ENCODE measurements at regions not wholly inside any gene's neighbourhood (a gene's known extent, or its start where the extent isn't known, plus 50 kb on each side); places are given as distances from the start of the nearest gene placed in this dataset.

DNA sequence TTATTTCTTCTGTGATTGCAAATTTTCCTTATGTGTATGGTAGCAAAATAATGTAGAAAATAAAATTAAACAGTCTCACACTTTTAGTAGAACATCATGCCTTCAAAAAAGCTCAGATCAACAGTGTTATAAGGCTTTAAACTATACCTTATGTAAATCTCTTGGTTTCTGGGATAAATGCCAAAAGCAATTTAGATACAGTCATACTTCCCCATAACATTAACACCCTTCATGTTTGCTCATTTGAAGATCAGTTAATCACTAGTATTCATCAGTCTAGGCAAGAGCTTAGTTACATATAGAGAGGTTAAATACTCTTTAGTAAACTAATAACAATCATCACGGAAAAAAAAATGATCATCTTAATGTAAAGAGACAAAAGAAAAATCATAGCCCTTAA is 421.8 kb upstream of the ANO3 start:
- TF ChIP-seq, protein P1, sequence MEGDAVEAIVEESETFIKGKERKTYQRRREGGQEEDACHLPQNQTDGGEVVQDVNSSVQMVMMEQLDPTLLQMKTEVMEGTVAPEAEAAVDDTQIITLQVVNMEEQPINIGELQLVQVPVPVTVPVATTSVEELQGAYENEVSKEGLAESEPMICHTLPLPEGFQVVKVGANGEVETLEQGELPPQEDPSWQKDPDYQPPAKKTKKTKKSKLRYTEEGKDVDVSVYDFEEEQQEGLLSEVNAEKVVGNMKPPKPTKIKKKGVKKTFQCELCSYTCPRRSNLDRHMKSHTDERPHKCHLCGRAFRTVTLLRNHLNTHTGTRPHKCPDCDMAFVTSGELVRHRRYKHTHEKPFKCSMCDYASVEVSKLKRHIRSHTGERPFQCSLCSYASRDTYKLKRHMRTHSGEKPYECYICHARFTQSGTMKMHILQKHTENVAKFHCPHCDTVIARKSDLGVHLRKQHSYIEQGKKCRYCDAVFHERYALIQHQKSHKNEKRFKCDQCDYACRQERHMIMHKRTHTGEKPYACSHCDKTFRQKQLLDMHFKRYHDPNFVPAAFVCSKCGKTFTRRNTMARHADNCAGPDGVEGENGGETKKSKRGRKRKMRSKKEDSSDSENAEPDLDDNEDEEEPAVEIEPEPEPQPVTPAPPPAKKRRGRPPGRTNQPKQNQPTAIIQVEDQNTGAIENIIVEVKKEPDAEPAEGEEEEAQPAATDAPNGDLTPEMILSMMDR (IDR thresholded peaks at IDR 0.05), result no peak
- H3K9me3 ChIP-seq, result no peaks in the 10 kb centered on the region
- no peaks in the 10 kb centered on the region for H3K36me3 ChIP-seq
- no peak overlapping the region for H3K27ac ChIP-seq
- no peaks in the 10 kb centered on the region for H3K27me3 ChIP-seq (replicated peaks; ENCODE audit: insufficient read depth)
- ATAC-seq (ENCODE audit: insufficient number of reproducible peaks, low FRiP score, low read depth), result no peak
- no peak overlapping the region for H3K4me3 ChIP-seq
- H3K4me1 ChIP-seq (ENCODE audit: control insufficient read depth in 1 of 2, low read depth in 2 of 2), result no peaks in the 10 kb centered on the region
- DNase-seq (ENCODE audit: low spot score), result no peak

DNA sequence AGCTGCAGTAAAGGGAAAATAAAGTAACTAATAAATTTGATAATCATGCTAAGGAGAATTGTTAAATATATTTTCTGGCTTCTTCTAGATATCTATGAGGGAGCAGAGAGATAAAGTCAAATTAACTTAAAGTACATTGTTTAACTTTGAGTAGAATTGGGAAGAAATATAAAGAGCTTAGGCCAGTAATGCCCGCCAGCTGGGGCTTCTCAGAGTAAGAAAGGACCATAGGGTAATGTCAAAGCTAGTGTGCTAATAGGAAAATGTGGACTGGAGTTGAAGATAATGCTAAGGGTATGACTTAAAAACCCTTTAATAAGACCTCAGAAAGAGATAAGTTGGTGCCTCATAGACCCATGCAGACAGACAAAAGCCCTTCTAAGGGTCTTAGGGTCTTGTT is 411.6 kb upstream of the ANO3 start:
- H3K9me3 ChIP-seq, result no peaks in the 10 kb centered on the region
- H3K4me1 ChIP-seq (ENCODE audit: control insufficient read depth in 1 of 2, low read depth in 2 of 2), result no peaks in the 10 kb centered on the region
- DNase-seq (ENCODE audit: low spot score) (no peak), ATAC-seq (ENCODE audit: insufficient number of reproducible peaks, low FRiP score, low read depth) (no peak)
- H3K4me3 ChIP-seq, result no peak overlapping the region
- no peaks in the 10 kb centered on the region for H3K36me3 ChIP-seq
- TF ChIP-seq, protein P1 (IDR thresholded peaks at IDR 0.05), result no peak
- no peak overlapping the region for H3K27ac ChIP-seq
- H3K27me3 ChIP-seq (replicated peaks; ENCODE audit: insufficient read depth), result no peaks in the 10 kb centered on the region

DNA sequence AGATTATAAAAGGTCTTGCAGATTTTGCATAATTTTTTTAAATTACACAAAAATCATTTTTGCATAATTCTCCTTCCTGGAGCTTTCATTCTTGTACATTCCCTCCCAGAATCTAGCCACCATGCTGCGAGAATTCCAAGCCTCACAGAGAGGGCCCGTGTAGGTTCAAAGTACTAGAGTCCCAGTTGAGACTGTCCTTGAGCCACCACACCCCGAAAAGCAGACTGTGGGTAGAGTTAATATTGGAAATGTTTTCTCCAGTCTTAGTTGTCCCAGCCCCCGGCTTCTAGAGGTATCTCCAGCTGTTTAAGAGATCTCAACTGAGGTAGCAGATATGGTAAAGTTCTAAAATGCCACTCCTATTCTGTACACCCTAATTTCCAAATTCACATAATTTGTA is 407.3 kb upstream of the ANO3 start:
- Histone ChIP-seq H3K4me1 (ENCODE audit: control insufficient read depth in 1 of 2, low read depth in 2 of 2) (no peaks in the 10 kb centered on the region), H3K9me3 (no peaks in the 10 kb centered on the region), H3K27ac (no peak overlapping the region), H3K36me3 (no peaks in the 10 kb centered on the region), H3K4me3 (no peak overlapping the region), H3K27me3 (replicated peaks; ENCODE audit: insufficient read depth) (no peaks in the 10 kb centered on the region)
- TF ChIP-seq, protein P1 (IDR thresholded peaks at IDR 0.05), result no peak
- no peak for DNase-seq (ENCODE audit: low spot score)
- ATAC-seq (ENCODE audit: insufficient number of reproducible peaks, low FRiP score, low read depth), result no peak

DNA sequence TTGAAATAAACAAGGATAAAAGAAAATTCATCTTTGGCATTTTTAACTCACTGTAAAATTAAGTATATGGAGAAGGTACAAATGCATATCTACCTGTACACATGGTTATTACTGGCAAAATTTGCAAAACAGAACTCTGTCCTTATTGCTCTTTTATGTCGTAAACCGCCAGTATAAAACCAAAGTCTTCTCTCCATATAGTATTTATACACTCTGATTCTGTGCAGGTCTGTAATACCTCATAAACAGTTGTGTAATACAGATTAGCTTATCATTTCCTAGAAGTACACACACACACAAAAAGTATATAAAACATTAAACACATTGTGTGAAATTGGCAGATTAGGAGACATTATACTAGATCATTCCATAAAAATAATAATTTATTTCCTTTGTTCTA is 406.6 kb upstream of the ANO3 start:
- no peak for DNase-seq (ENCODE audit: low spot score)
- TF ChIP-seq, protein P1 (IDR thresholded peaks at IDR 0.05), result no peak
- Histone ChIP-seq H3K9me3 (no peaks in the 10 kb centered on the region), H3K4me3 (no peak overlapping the region), H3K4me1 (ENCODE audit: control insufficient read depth in 1 of 2, low read depth in 2 of 2) (no peaks in the 10 kb centered on the region), H3K27ac (no peak overlapping the region), H3K27me3 (replicated peaks; ENCODE audit: insufficient read depth) (no peaks in the 10 kb centered on the region), H3K36me3 (no peaks in the 10 kb centered on the region)
- no peak for ATAC-seq (ENCODE audit: insufficient number of reproducible peaks, low FRiP score, low read depth)

DNA sequence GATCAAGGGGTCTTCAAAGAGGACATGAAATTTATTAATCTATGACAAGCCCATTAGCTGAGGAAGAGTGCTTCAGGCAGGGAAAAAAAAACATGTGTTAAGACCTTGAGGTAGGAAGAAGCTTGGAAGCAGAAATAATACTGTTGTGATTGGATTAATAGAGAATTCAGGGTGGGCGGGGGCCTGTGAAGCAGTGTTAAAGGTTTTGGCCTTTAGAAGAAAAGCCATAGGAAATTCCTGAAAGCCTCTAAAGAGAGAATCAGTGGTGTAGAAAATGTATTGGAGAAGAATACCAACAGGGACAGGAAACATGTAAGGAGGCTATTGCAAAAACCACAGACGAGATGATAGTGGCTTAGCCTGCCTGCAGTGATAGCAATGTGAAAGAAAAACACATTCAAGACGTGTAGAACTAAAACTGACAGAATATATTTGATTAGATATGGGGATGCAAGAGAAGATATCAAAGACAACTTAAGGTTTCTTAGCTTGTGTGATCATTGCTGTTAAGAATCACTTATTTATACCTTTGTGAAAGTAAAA is 404.4 kb upstream of the ANO3 start:
- no peaks in the 10 kb centered on the region for H3K27me3 ChIP-seq (replicated peaks; ENCODE audit: insufficient read depth)
- ATAC-seq (ENCODE audit: insufficient number of reproducible peaks, low FRiP score, low read depth), result no peak
- no peaks in the 10 kb centered on the region for H3K36me3 ChIP-seq
- DNase-seq (ENCODE audit: low spot score), result no peak
- no peak overlapping the region for H3K27ac ChIP-seq
- TF ChIP-seq, protein P1 (IDR thresholded peaks at IDR 0.05), result no peak
- no peak overlapping the region for H3K4me3 ChIP-seq
- no peaks in the 10 kb centered on the region for H3K9me3 ChIP-seq
- no peaks in the 10 kb centered on the region for H3K4me1 ChIP-seq (ENCODE audit: control insufficient read depth in 1 of 2, low read depth in 2 of 2)

Data from thoracic aorta (tissue), 2 donors.